T-helper 1 cell treated with Interleukin-12 subunit alpha and Interleukin-12 subunit beta and Interleukin-4 antibody, amounts not matched to agents 30 ng/mL and 1 ng/mL, for 36 hours (primary cell): ENCODE measurements at regions not wholly inside any gene's neighbourhood (a gene's known extent, or its start where the extent isn't known, plus 50 kb on each side); places are given as distances from the start of the nearest gene placed in this dataset.

Experiments
- intact Hi-C: fragments of 100-400 bp; cut with micrococcal nuclease; formaldehyde crosslinking; loops from one replicate; pipeline ENCODE4 v1.15.1; 2024

- intact Hi-C loops: no loop called here
Measured at GRCh38 chr2:6512589-6512988, 353.1 kb downstream of the CMPK2 start.

- intact Hi-C loops: no loop called here
Measured at GRCh38 chr2:6516674-6517073, 349.0 kb downstream of the CMPK2 start.

- intact Hi-C loops: no loop called here
Measured at GRCh38 chr2:6518361-6518760, 347.3 kb downstream of the CMPK2 start.

- intact Hi-C loops: no loop called here
Measured at GRCh38 chr2:6523476-6523875, 342.2 kb downstream of the CMPK2 start.

GRCh38 chr2:6524691-6525474, 340.8 kb downstream of the CMPK2 start:
- intact Hi-C loops: no loop called here

GRCh38 chr2:6525475-6525964, 340.2 kb downstream of the CMPK2 start:
- intact Hi-C loops: no loop called here

- intact Hi-C loops: no loop called here
Measured at GRCh38 chr2:6526093-6526824, 339.4 kb downstream of the CMPK2 start.

GRCh38 chr2:6531304-6531703, 334.4 kb downstream of the CMPK2 start:
- intact Hi-C loops: no loop called here

GRCh38 chr2:6535572-6535971, 330.1 kb downstream of the CMPK2 start:
- intact Hi-C loops: no loop called here

- intact Hi-C loops: no loop called here
Measured at GRCh38 chr2:6538607-6539006, 327.1 kb downstream of the CMPK2 start.

- intact Hi-C loops: no loop called here
Measured at GRCh38 chr2:6545336-6545735, 320.4 kb downstream of the CMPK2 start.

- intact Hi-C loops: no loop called here
Measured at GRCh38 chr2:6545795-6546194, 319.9 kb downstream of the CMPK2 start.

GRCh38 chr2:6554466-6554865, 311.2 kb downstream of the CMPK2 start:
- intact Hi-C loops: no loop called here

GRCh38 chr2:6556755-6557154, 309.0 kb downstream of the CMPK2 start:
- intact Hi-C loops: no loop called here

- intact Hi-C loops: no loop called here
Measured at GRCh38 chr2:6557737-6558136, 308.0 kb downstream of the CMPK2 start.

GRCh38 chr2:6562771-6563170, 302.9 kb downstream of the CMPK2 start:
- intact Hi-C loops: no loop called here

GRCh38 chr2:6564326-6564725, 301.4 kb downstream of the CMPK2 start:
- intact Hi-C loops: no loop called here

GRCh38 chr2:6574121-6574520, 291.6 kb downstream of the CMPK2 start:
- intact Hi-C loops: no loop called here

- intact Hi-C loops: no loop called here
Measured at GRCh38 chr2:6576302-6576701, 289.4 kb downstream of the CMPK2 start.

- intact Hi-C loops: no loop called here
Measured at GRCh38 chr2:6577960-6578359, 287.7 kb downstream of the CMPK2 start.

- intact Hi-C loops: no loop called here
Measured at GRCh38 chr2:6578416-6578815, 287.3 kb downstream of the CMPK2 start.

- intact Hi-C loops: no loop called here
Measured at GRCh38 chr2:6579281-6579680, 286.4 kb downstream of the CMPK2 start.

- intact Hi-C loops: no loop called here
Measured at GRCh38 chr2:6580982-6581381, 284.7 kb downstream of the CMPK2 start.
